Liver (tissue), 7 donors: ENCODE measurements at regions not wholly inside any gene's neighbourhood (a gene's known extent, or its start where the extent isn't known, plus 50 kb on each side); places are given as distances from the start of the nearest gene placed in this dataset.

Experiments
- DNase-seq: peaks from one replicate; pipeline ENCODE4 v3.0.0-alpha.2; 2017; ENCODE audit warnings: low spot score
- H3K27ac ChIP-seq, 2 donors: one replicate each; pipeline ENCODE4 v1.7.0; 2013; ENCODE audit warnings: inconsistent platforms in 2 of 2, low read length in 2 of 2, control low read depth in 1 of 2, low read depth in 1 of 2, mild to moderate bottlenecking in 1 of 2
- H3K27me3 ChIP-seq, 4 donors: one replicate each; pipeline versions ENCODE4 v1.6.1 to v1.7.0; 2013; ENCODE audit warnings: low read length in 3 of 4, inconsistent platforms in 1 of 4, mild to moderate bottlenecking in 1 of 4, moderate library complexity in 1 of 4; ENCODE audit not compliant: control insufficient read depth in 4 of 4, insufficient read depth in 4 of 4
- H3K36me3 ChIP-seq, 4 donors: one replicate each; pipeline versions ENCODE4 v1.6.1 to v1.7.0; 2013; ENCODE audit warnings: low read length in 3 of 4, mild to moderate bottlenecking in 3 of 4, low read depth in 1 of 4, moderate library complexity in 1 of 4; ENCODE audit not compliant: control insufficient read depth in 4 of 4, insufficient read depth in 3 of 4
- H3K4me1 ChIP-seq, 4 donors: one replicate each; pipeline versions ENCODE4 v1.6.1 to v1.7.0; 2013; ENCODE audit warnings: low read length in 3 of 4, mild to moderate bottlenecking in 3 of 4, moderate library complexity in 1 of 4; ENCODE audit not compliant: control insufficient read depth in 4 of 4, insufficient read depth in 4 of 4
- H3K4me3 ChIP-seq, 3 donors: one replicate each; pipeline versions ENCODE4 v1.6.1 to v1.7.0; 2013; ENCODE audit warnings: low read length in 3 of 3, control low read depth in 1 of 3, low read depth in 1 of 3, mild to moderate bottlenecking in 1 of 3
- H3K9ac ChIP-seq, 2 donors: one replicate each; pipeline ENCODE4 v1.7.0; 2013; ENCODE audit warnings: low read length in 2 of 2, mild to moderate bottlenecking in 2 of 2, moderate library complexity in 2 of 2, control low read depth in 1 of 2, low read depth in 1 of 2
- H3K9me3 ChIP-seq, 4 donors: one replicate each; pipeline versions ENCODE4 v1.6.1 to v1.7.0; 2013; ENCODE audit warnings: low read length in 3 of 4; ENCODE audit not compliant: control insufficient read depth in 4 of 4
- ATF3 ChIP-seq: IDR thresholded peaks from 2 replicates; pipeline ENCODE4 v1.6.1; 2016; ENCODE audit warnings: antibody characterized with exemption
- EGR1 ChIP-seq, 2 donors: IDR thresholded peaks; 2 replicates each; pipeline ENCODE4 v1.6.1; 2016 to 2018; ENCODE audit warnings: antibody characterized with exemption in 2 of 2, low read depth in 2 of 2
- FOXA1 ChIP-seq: IDR thresholded peaks from 2 replicates; pipeline ENCODE4 v1.6.1; 2016; ENCODE audit warnings: antibody characterized with exemption
- FOXA2 ChIP-seq: IDR thresholded peaks from 2 replicates; pipeline ENCODE4 v1.6.1; 2016; ENCODE audit warnings: antibody characterized with exemption
- GABPA ChIP-seq, 2 donors: IDR thresholded peaks in 1 of 2; conservative IDR thresholded peaks in 1 of 2; 2 replicates each; pipeline ENCODE4 v1.6.1; 2016; ENCODE audit warnings: antibody characterized with exemption in 2 of 2, mild to moderate bottlenecking in 1 of 2, moderate library complexity in 1 of 2
- HNF4G ChIP-seq: IDR thresholded peaks from 2 replicates; pipeline ENCODE4 v1.6.1; 2016; ENCODE audit warnings: antibody characterized with exemption
- JUND ChIP-seq, 2 donors: IDR thresholded peaks; 2 replicates each; pipeline ENCODE4 v1.6.1; 2016; ENCODE audit warnings: antibody characterized with exemption in 2 of 2
- NR2F2 ChIP-seq: IDR thresholded peaks from 2 replicates; pipeline ENCODE4 v1.6.1; 2016; ENCODE audit warnings: antibody characterized with exemption
- RAD21 ChIP-seq, 2 donors: IDR thresholded peaks; 2 replicates each; pipeline ENCODE4 v1.6.1; 2016; ENCODE audit warnings: antibody characterized with exemption in 2 of 2, mild to moderate bottlenecking in 2 of 2
- RXRA ChIP-seq, 2 donors: IDR thresholded peaks; 2 replicates each; pipeline ENCODE4 v1.6.1; 2017 to 2018; ENCODE audit warnings: antibody characterized with exemption in 2 of 2, mild to moderate bottlenecking in 1 of 2
- SP1 ChIP-seq: IDR thresholded peaks from 2 replicates; pipeline ENCODE4 v1.6.1; 2018; ENCODE audit warnings: antibody characterized with exemption, mild to moderate bottlenecking
- TAF1 ChIP-seq: conservative IDR thresholded peaks from 2 replicates; pipeline ENCODE4 v1.6.1; 2016; ENCODE audit warnings: antibody characterized with exemption, mild to moderate bottlenecking
- WGBS: extraction: QIAGEN DNeasy Blood & Tissue Kit; methylation state at CpG from one replicate; pipeline ENCODE4 v1.1.7; 2013; 5-methylcytosine and 5-hydroxymethylcytosine counted together
- TF ChIP-seq, protein P1 (sequence below): IDR thresholded peaks from 2 replicates; pipeline ENCODE4 v1.6.1; 2016; ENCODE audit warnings: antibody characterized with exemption, mild to moderate bottlenecking
- donor health status: healthy.
- donor health status: healthy.
- donor health status: healthy.
- donor health status: healthy.

GRCh38 chr2:66836851-66837250 lies 401.9 kb downstream of the MEIS1 start (continued):
- TF ChIP-seq, protein P1, sequence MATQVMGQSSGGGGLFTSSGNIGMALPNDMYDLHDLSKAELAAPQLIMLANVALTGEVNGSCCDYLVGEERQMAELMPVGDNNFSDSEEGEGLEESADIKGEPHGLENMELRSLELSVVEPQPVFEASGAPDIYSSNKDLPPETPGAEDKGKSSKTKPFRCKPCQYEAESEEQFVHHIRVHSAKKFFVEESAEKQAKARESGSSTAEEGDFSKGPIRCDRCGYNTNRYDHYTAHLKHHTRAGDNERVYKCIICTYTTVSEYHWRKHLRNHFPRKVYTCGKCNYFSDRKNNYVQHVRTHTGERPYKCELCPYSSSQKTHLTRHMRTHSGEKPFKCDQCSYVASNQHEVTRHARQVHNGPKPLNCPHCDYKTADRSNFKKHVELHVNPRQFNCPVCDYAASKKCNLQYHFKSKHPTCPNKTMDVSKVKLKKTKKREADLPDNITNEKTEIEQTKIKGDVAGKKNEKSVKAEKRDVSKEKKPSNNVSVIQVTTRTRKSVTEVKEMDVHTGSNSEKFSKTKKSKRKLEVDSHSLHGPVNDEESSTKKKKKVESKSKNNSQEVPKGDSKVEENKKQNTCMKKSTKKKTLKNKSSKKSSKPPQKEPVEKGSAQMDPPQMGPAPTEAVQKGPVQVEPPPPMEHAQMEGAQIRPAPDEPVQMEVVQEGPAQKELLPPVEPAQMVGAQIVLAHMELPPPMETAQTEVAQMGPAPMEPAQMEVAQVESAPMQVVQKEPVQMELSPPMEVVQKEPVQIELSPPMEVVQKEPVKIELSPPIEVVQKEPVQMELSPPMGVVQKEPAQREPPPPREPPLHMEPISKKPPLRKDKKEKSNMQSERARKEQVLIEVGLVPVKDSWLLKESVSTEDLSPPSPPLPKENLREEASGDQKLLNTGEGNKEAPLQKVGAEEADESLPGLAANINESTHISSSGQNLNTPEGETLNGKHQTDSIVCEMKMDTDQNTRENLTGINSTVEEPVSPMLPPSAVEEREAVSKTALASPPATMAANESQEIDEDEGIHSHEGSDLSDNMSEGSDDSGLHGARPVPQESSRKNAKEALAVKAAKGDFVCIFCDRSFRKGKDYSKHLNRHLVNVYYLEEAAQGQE, result no peak
- TF ChIP-seq SP1 (no peak), TAF1 (no peak), FOXA2 (no peak), NR2F2 (no peak), FOXA1 (no peak), JUND (IDR thresholded peaks at IDR 0.05) (no peak), EGR1 (IDR thresholded peaks at IDR 0.05; ENCODE audit: low read depth in 2 of 2) (no peak), GABPA (IDR thresholded peaks at IDR 0.05 in 1 of 2, conservative IDR thresholded peaks at IDR 0.05 in 1 of 2) (no peak), RAD21 (IDR thresholded peaks at IDR 0.05) (no peak), RXRA (IDR thresholded peaks at IDR 0.05) (no peak), HNF4G (no peak), ATF3 (no peak)

GRCh38 chr2:66839551-66840320 lies 404.8 kb downstream of the MEIS1 start:
- Histone ChIP-seq H3K36me3 (no peaks in the 10 kb centered on the region), H3K4me1 (no peaks in the 10 kb centered on the region), H3K4me3 (no peak overlapping the region), H3K9me3 (no peaks in the 10 kb centered on the region), H3K27ac (no peak overlapping the region), H3K27me3 (no peaks in the 10 kb centered on the region), H3K9ac (no peak overlapping the region)
- no peak for DNase-seq
- 65% methylated on average over 4 of the region's 4 CpGs for WGBS
- no peak for TF ChIP-seq ATF3
- peak; percentile 63 for TF ChIP-seq NR2F2

- DNase-seq, result no peak
- TF ChIP-seq RAD21 (IDR thresholded peaks at IDR 0.05) (no peak), NR2F2 (peak; percentile 6)
- no peaks in the 10 kb centered on the region for H3K27me3 ChIP-seq
- H3K9me3 ChIP-seq, result no peaks in the 10 kb centered on the region
- H3K27ac ChIP-seq, result no peak overlapping the region
- H3K36me3 ChIP-seq, result no peaks in the 10 kb centered on the region
- H3K9ac ChIP-seq, result no peak overlapping the region
- H3K4me1 ChIP-seq, result no peaks in the 10 kb centered on the region
- no peak overlapping the region for H3K4me3 ChIP-seq
- WGBS, result 76% methylated on average over 8 of the region's 8 CpGs
These were observed 405.5 kb downstream of the MEIS1 start for GRCh38 chr2:66840321-66841002.
